ENCODE measurements at regions not wholly inside any gene's neighbourhood (a gene's known extent, or its start where the extent isn't known, plus 50 kb on each side); places are given as distances from the start of the nearest gene placed in this dataset.

GRCh38 chr4:179536694-179537093 is 2094.5 kb upstream of the AGA start:
- no peak for DNase-seq
- H3K4me1 ChIP-seq (ENCODE audit: control insufficient read depth, insufficient read depth, low read depth, low read length) = no peaks in the 10 kb centered on the region
- no peak overlapping the region for H3K18ac ChIP-seq (ENCODE audit: low read depth in 1 of 2, low read length in 2 of 2)
- H4K91ac ChIP-seq (ENCODE audit: low read length) = no peak overlapping the region
- no peak overlapping the region for H2BK15ac ChIP-seq (ENCODE audit: low read depth, poor library complexity, severe bottlenecking)
- H3K14ac ChIP-seq (ENCODE audit: low read length in 2 of 2) = no peak overlapping the region
- no peak overlapping the region for H3K27ac ChIP-seq (ENCODE audit: low read length, poor library complexity, severe bottlenecking)
- no peak overlapping the region for H3K9ac ChIP-seq (ENCODE audit: low read length)
- no peak overlapping the region for H2BK120ac ChIP-seq (ENCODE audit: low read depth, low read length)
- no peak overlapping the region for H2BK12ac ChIP-seq (ENCODE audit: low read length in 2 of 2)
- H2AK5ac ChIP-seq (ENCODE audit: low read length, severe bottlenecking) = no peak overlapping the region
- H3K27me3 ChIP-seq (ENCODE audit: control insufficient read depth in 1 of 2, insufficient read depth in 1 of 2, low read length in 2 of 2) = no peaks in the 10 kb centered on the region
- peaks cover 4% of the 10 kb centered on the region for H3K9me3 ChIP-seq (ENCODE audit: control insufficient read depth, low read length)
- no peaks in the 10 kb centered on the region for H3K36me3 ChIP-seq (ENCODE audit: control insufficient read depth in 1 of 2, insufficient read depth in 2 of 2, low read depth in 1 of 2, low read length in 2 of 2)
- no peaks in the 10 kb centered on the region for H3K79me1 ChIP-seq (replicated peaks; ENCODE audit: low read length, poor library complexity, severe bottlenecking)
- H2AFZ ChIP-seq (ENCODE audit: low read depth, low read length) = no peak overlapping the region
- H2BK5ac ChIP-seq (ENCODE audit: low read depth, low read length, poor library complexity, severe bottlenecking) = no peak overlapping the region
- no peak overlapping the region for H4K8ac ChIP-seq (ENCODE audit: low read length)
- no peak overlapping the region for H3K4ac ChIP-seq (ENCODE audit: low read depth in 1 of 2, low read length in 2 of 2)
- no peak overlapping the region for H3K4me2 ChIP-seq (ENCODE audit: low read length, poor library complexity, severe bottlenecking)
- H3K4me3 ChIP-seq (ENCODE audit: insufficient read depth in 1 of 2, low read depth in 1 of 2, low read length in 2 of 2) = no peak overlapping the region
- no peak overlapping the region for H3K23ac ChIP-seq (ENCODE audit: low read length in 2 of 2)
- 90% methylated on average over 2 of the region's 3 CpGs for WGBS

GRCh38 chr4:179539641-179540040 is 2097.4 kb upstream of the AGA start:
- no peak overlapping the region for H2BK5ac ChIP-seq (ENCODE audit: low read depth, low read length, poor library complexity, severe bottlenecking)
- H2BK15ac ChIP-seq (ENCODE audit: low read depth, poor library complexity, severe bottlenecking) = no peak overlapping the region
- no peaks in the 10 kb centered on the region for H3K36me3 ChIP-seq (ENCODE audit: control insufficient read depth in 1 of 2, insufficient read depth in 2 of 2, low read depth in 1 of 2, low read length in 2 of 2)
- 100% methylated on average over 2 of the region's 3 CpGs for WGBS
- no peak overlapping the region for H2BK120ac ChIP-seq (ENCODE audit: low read depth, low read length)
- H3K9me3 ChIP-seq (ENCODE audit: control insufficient read depth, low read length) = peaks cover 4% of the 10 kb centered on the region
- no peak overlapping the region for H3K14ac ChIP-seq (ENCODE audit: low read length in 2 of 2)
- no peaks in the 10 kb centered on the region for H3K4me1 ChIP-seq (ENCODE audit: control insufficient read depth, insufficient read depth, low read depth, low read length)
- H3K23ac ChIP-seq (ENCODE audit: low read length in 2 of 2) = no peak overlapping the region
- no peak overlapping the region for H2BK12ac ChIP-seq (ENCODE audit: low read length in 2 of 2)
- H4K8ac ChIP-seq (ENCODE audit: low read length) = no peak overlapping the region
- no peak overlapping the region for H3K27ac ChIP-seq (ENCODE audit: low read length, poor library complexity, severe bottlenecking)
- no peaks in the 10 kb centered on the region for H3K27me3 ChIP-seq (ENCODE audit: control insufficient read depth in 1 of 2, insufficient read depth in 1 of 2, low read length in 2 of 2)
- no peak overlapping the region for H3K4me3 ChIP-seq (ENCODE audit: insufficient read depth in 1 of 2, low read depth in 1 of 2, low read length in 2 of 2)
- H4K91ac ChIP-seq (ENCODE audit: low read length) = no peak overlapping the region
- DNase-seq = no peak
- H3K79me1 ChIP-seq (replicated peaks; ENCODE audit: low read length, poor library complexity, severe bottlenecking) = no peaks in the 10 kb centered on the region
- H3K18ac ChIP-seq (ENCODE audit: low read depth in 1 of 2, low read length in 2 of 2) = no peak overlapping the region
- H3K9ac ChIP-seq (ENCODE audit: low read length) = no peak overlapping the region
- no peak overlapping the region for H2AK5ac ChIP-seq (ENCODE audit: low read length, severe bottlenecking)
- H3K4me2 ChIP-seq (ENCODE audit: low read length, poor library complexity, severe bottlenecking) = no peak overlapping the region
- no peak overlapping the region for H2AFZ ChIP-seq (ENCODE audit: low read depth, low read length)
- H3K4ac ChIP-seq (ENCODE audit: low read depth in 1 of 2, low read length in 2 of 2) = no peak overlapping the region

GRCh38 chr4:179543771-179544170 is 2101.5 kb upstream of the AGA start:
- Histone ChIP-seq H2BK15ac (ENCODE audit: low read depth, poor library complexity, severe bottlenecking) (no peak overlapping the region), H3K79me1 (replicated peaks; ENCODE audit: low read length, poor library complexity, severe bottlenecking) (no peaks in the 10 kb centered on the region), H3K14ac (ENCODE audit: low read length in 2 of 2) (no peak overlapping the region), H4K91ac (ENCODE audit: low read length) (no peak overlapping the region), H3K4me1 (ENCODE audit: control insufficient read depth, insufficient read depth, low read depth, low read length) (no peaks in the 10 kb centered on the region), H2BK5ac (ENCODE audit: low read depth, low read length, poor library complexity, severe bottlenecking) (no peak overlapping the region), H2AK5ac (ENCODE audit: low read length, severe bottlenecking) (no peak overlapping the region), H3K9me3 (ENCODE audit: control insufficient read depth, low read length) (peaks cover 4% of the 10 kb centered on the region), H3K36me3 (ENCODE audit: control insufficient read depth in 1 of 2, insufficient read depth in 2 of 2, low read depth in 1 of 2, low read length in 2 of 2) (no peaks in the 10 kb centered on the region), H3K4me2 (ENCODE audit: low read length, poor library complexity, severe bottlenecking) (no peak overlapping the region), H3K27ac (ENCODE audit: low read length, poor library complexity, severe bottlenecking) (no peak overlapping the region), H2AFZ (ENCODE audit: low read depth, low read length) (no peak overlapping the region), H4K8ac (ENCODE audit: low read length) (no peak overlapping the region), H3K27me3 (ENCODE audit: control insufficient read depth in 1 of 2, insufficient read depth in 1 of 2, low read length in 2 of 2) (no peaks in the 10 kb centered on the region), H3K4me3 (ENCODE audit: insufficient read depth in 1 of 2, low read depth in 1 of 2, low read length in 2 of 2) (no peak overlapping the region), H2BK12ac (ENCODE audit: low read length in 2 of 2) (no peak overlapping the region), H3K18ac (ENCODE audit: low read depth in 1 of 2, low read length in 2 of 2) (no peak overlapping the region), H3K4ac (ENCODE audit: low read depth in 1 of 2, low read length in 2 of 2) (no peak overlapping the region), H3K9ac (ENCODE audit: low read length) (no peak overlapping the region), H2BK120ac (ENCODE audit: low read depth, low read length) (no peak overlapping the region), H3K23ac (ENCODE audit: low read length in 2 of 2) (no peak overlapping the region)
- WGBS = 92% methylated on average over 6 of the region's 6 CpGs
- DNase-seq = no peak

DNA sequence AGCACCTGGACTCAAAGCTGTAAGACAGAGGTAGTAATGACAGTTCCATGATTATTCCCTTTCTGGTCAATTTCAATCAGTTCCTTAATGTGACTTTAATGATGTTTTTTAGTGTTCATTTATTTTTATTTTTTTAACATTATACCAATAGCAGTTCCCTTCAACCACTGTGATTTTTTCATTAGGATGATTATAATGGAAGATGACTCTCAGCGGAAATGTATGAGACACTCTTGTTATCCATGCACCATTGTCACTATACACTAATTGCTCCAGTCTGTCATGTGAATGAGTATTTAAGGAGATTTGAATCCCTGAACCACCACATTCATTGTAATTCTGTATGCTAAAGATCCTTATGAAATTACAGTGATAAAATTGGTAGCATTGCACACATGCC is 2102.3 kb upstream of the AGA start:
- H3K36me3 ChIP-seq (ENCODE audit: control insufficient read depth in 1 of 2, insufficient read depth in 2 of 2, low read depth in 1 of 2, low read length in 2 of 2) = no peaks in the 10 kb centered on the region
- no peak overlapping the region for H2BK12ac ChIP-seq (ENCODE audit: low read length in 2 of 2)
- H4K91ac ChIP-seq (ENCODE audit: low read length) = no peak overlapping the region
- no peak overlapping the region for H4K8ac ChIP-seq (ENCODE audit: low read length)
- no peak overlapping the region for H3K23ac ChIP-seq (ENCODE audit: low read length in 2 of 2)
- H3K79me1 ChIP-seq (replicated peaks; ENCODE audit: low read length, poor library complexity, severe bottlenecking) = no peaks in the 10 kb centered on the region
- H3K4me1 ChIP-seq (ENCODE audit: control insufficient read depth, insufficient read depth, low read depth, low read length) = no peaks in the 10 kb centered on the region
- H3K27me3 ChIP-seq (ENCODE audit: control insufficient read depth in 1 of 2, insufficient read depth in 1 of 2, low read length in 2 of 2) = no peaks in the 10 kb centered on the region
- no CpG with 5 or more reads among the region's 1 CpG for WGBS
- no peak overlapping the region for H3K4ac ChIP-seq (ENCODE audit: low read depth in 1 of 2, low read length in 2 of 2)
- peaks cover 7% of the 10 kb centered on the region for H3K9me3 ChIP-seq (ENCODE audit: control insufficient read depth, low read length)
- no peak for DNase-seq
- no peak overlapping the region for H3K4me3 ChIP-seq (ENCODE audit: insufficient read depth in 1 of 2, low read depth in 1 of 2, low read length in 2 of 2)
- no peak overlapping the region for H3K18ac ChIP-seq (ENCODE audit: low read depth in 1 of 2, low read length in 2 of 2)
- H2AK5ac ChIP-seq (ENCODE audit: low read length, severe bottlenecking) = no peak overlapping the region
- no peak overlapping the region for H2BK120ac ChIP-seq (ENCODE audit: low read depth, low read length)
- H3K4me2 ChIP-seq (ENCODE audit: low read length, poor library complexity, severe bottlenecking) = no peak overlapping the region
- no peak overlapping the region for H2AFZ ChIP-seq (ENCODE audit: low read depth, low read length)
- no peak overlapping the region for H2BK5ac ChIP-seq (ENCODE audit: low read depth, low read length, poor library complexity, severe bottlenecking)
- no peak overlapping the region for H3K14ac ChIP-seq (ENCODE audit: low read length in 2 of 2)
- H3K27ac ChIP-seq (ENCODE audit: low read length, poor library complexity, severe bottlenecking) = no peak overlapping the region
- no peak overlapping the region for H3K9ac ChIP-seq (ENCODE audit: low read length)
- H2BK15ac ChIP-seq (ENCODE audit: low read depth, poor library complexity, severe bottlenecking) = no peak overlapping the region

Measured in mesenchymal stem cell (in vitro differentiated cells and primary cell).